Body of pancreas (tissue), 4 donors: ENCODE measurements at regions not wholly inside any gene's neighbourhood (a gene's known extent, or its start where the extent isn't known, plus 50 kb on each side); places are given as distances from the start of the nearest gene placed in this dataset.

ENCODE experiments used
- ATAC-seq: fragments of 150-250 bp; one replicate; pipeline ENCODE4 v1.9.1; 2016
- DNase-seq, 4 donors: peaks; one replicate each; pipeline ENCODE4 v3.0.0-alpha.2; 2019
- H3K27ac ChIP-seq, 4 donors: fragments of 200-600 bp; sonication (generic); 1 replicate in 3 of 4; 2 replicates in 1 of 4; pipeline versions ENCODE4 v1.5.1 to v1.6.1; 2016 to 2019; ENCODE audit warnings: mild to moderate bottlenecking in 1 of 4, mixed read lengths in 1 of 4, moderate library complexity in 1 of 4
- H3K27me3 ChIP-seq, 2 donors: fragments of 200-600 bp; sonication (generic); one replicate each; pipeline ENCODE4 v1.6.0; 2016; ENCODE audit warnings: mild to moderate bottlenecking in 1 of 2
- H3K36me3 ChIP-seq, 2 donors: fragments of 200-600 bp; sonication (generic); replicated peaks in 1 of 2; 2 replicates each; pipeline ENCODE4 v1.5.1; 2016; ENCODE audit warnings: low read depth in 2 of 2; ENCODE audit not compliant: insufficient read depth in 1 of 2
- H3K4me1 ChIP-seq: fragments of 200-600 bp; sonication (generic); one replicate; pipeline ENCODE4 v1.6.0; 2016
- H3K4me3 ChIP-seq, 2 donors: fragments of 200-600 bp; sonication (generic); 1 replicate in 1 of 2; 2 replicates in 1 of 2; pipeline ENCODE4 v1.5.1; 2016 to 2019
- H3K9me3 ChIP-seq, 3 donors: fragments of 200-600 bp; sonication (generic); 1 replicate in 2 of 3; 2 replicates in 1 of 3; pipeline ENCODE4 v1.5.1; 2016
- CTCF ChIP-seq, 7 experiments: fragments of 450-650 bp in 4 of 7; fragments of 200-600 bp in 3 of 7; sonication (generic) in 3 of 7; IDR thresholded peaks; one replicate each; pipeline ENCODE4 v1.5.1; 2016 to 2019; ENCODE audit warnings: antibody characterized with exemption in 7 of 7
- POLR2A ChIP-seq, 3 donors: fragments of 450-650 bp; IDR thresholded peaks; one replicate each; pipeline ENCODE4 v1.6.1; 2016; ENCODE audit warnings: antibody characterized with exemption in 3 of 3, mild to moderate bottlenecking in 2 of 3
- WGBS, 2 donors: methylation state at CpG; one replicate each; pipeline ENCODE4 v1.1.5; 2017; 5-methylcytosine and 5-hydroxymethylcytosine counted together
- intact Hi-C: fragments of 100-400 bp; cut with DNase I; formaldehyde crosslinking; loops from one replicate; pipeline ENCODE4 v1.15.1; 2023

GRCh38 chr20:22924949-22925612 is 110.0 kb upstream of the SSTR4 start:
- Histone ChIP-seq H3K9me3 (no peaks in the 10 kb centered on the region), H3K36me3 (no peaks in the 10 kb centered on the region), H3K4me3 (no peak overlapping the region), H3K4me1 (peaks cover 6% of the 10 kb centered on the region), H3K27me3 (no peaks in the 10 kb centered on the region), H3K27ac (no peak overlapping the region)
- ATAC-seq: no peak
- no peak for DNase-seq
- intact Hi-C loops: no loop called here
- TF ChIP-seq CTCF (IDR thresholded peaks at IDR 0.05) (no peak), POLR2A (IDR thresholded peaks at IDR 0.05) (no peak)
- WGBS, 2 donors: 31 to 56% methylated on average over 3 of the region's 3 CpGs

GRCh38 chr20:22925613-22925983 is 109.5 kb upstream of the SSTR4 start:
- Histone ChIP-seq H3K4me1 (peaks cover 6% of the 10 kb centered on the region), H3K36me3 (no peaks in the 10 kb centered on the region), H3K27me3 (no peaks in the 10 kb centered on the region), H3K9me3 (no peaks in the 10 kb centered on the region), H3K27ac (no peak overlapping the region), H3K4me3 (no peak overlapping the region)
- intact Hi-C loops: no loop called here
- ATAC-seq (no peak), DNase-seq (no peak)
- no peak for TF ChIP-seq CTCF (IDR thresholded peaks at IDR 0.05)
- TF ChIP-seq POLR2A (IDR thresholded peaks at IDR 0.05): no peak
- WGBS, 2 donors: 38 to 55% methylated on average over 4 of the region's 4 CpGs

- ATAC-seq (no peak), DNase-seq (no peak)
- TF ChIP-seq CTCF (IDR thresholded peaks at IDR 0.05): no peak
- TF ChIP-seq POLR2A (IDR thresholded peaks at IDR 0.05): no peak
- H3K4me3 ChIP-seq: no peak overlapping the region
- H3K27me3 ChIP-seq: no peaks in the 10 kb centered on the region
- H3K27ac ChIP-seq: no peak overlapping the region
- intact Hi-C loops: no loop called here
- no peaks in the 10 kb centered on the region for H3K36me3 ChIP-seq
- 28 to 32% methylated on average over 3 of the region's 3 CpGs for WGBS, 2 donors
- peaks cover 5% of the 10 kb centered on the region for H3K4me1 ChIP-seq
- H3K9me3 ChIP-seq: no peaks in the 10 kb centered on the region
Measured at GRCh38 chr20:22927537-22927936, 107.6 kb upstream of the SSTR4 start.

GRCh38 chr20:22928679-22929078 is 106.4 kb upstream of the SSTR4 start:
- H3K4me3 ChIP-seq: no peak overlapping the region
- intact Hi-C loops: no loop called here
- WGBS, 2 donors: 33 to 41% methylated on average over 7 of the region's 7 CpGs
- ATAC-seq: no peak
- H3K27me3 ChIP-seq: no peaks in the 10 kb centered on the region
- H3K36me3 ChIP-seq: no peaks in the 10 kb centered on the region
- TF ChIP-seq POLR2A (IDR thresholded peaks at IDR 0.05): no peak
- no peak for TF ChIP-seq CTCF (IDR thresholded peaks at IDR 0.05)
- DNase-seq: no peak
- H3K4me1 ChIP-seq: peaks cover 5% of the 10 kb centered on the region
- no peak overlapping the region for H3K27ac ChIP-seq
- no peaks in the 10 kb centered on the region for H3K9me3 ChIP-seq

GRCh38 chr20:22929661-22930060 is 105.5 kb upstream of the SSTR4 start:
- Histone ChIP-seq H3K27ac (no peak overlapping the region), H3K4me1 (peaks cover 5% of the 10 kb centered on the region), H3K4me3 (no peak overlapping the region), H3K27me3 (no peaks in the 10 kb centered on the region), H3K9me3 (no peaks in the 10 kb centered on the region), H3K36me3 (no peaks in the 10 kb centered on the region)
- DNase-seq (no peak), ATAC-seq (no peak)
- intact Hi-C loops: no loop called here
- TF ChIP-seq CTCF (IDR thresholded peaks at IDR 0.05) (no peak), POLR2A (IDR thresholded peaks at IDR 0.05) (no peak)
- 75 to 85% methylated on average over 2 of the region's 2 CpGs for WGBS, 2 donors
